AG09309 (cell line): ENCODE measurements at regions not wholly inside any gene's neighbourhood (a gene's known extent, or its start where the extent isn't known, plus 50 kb on each side); places are given as distances from the start of the nearest gene placed in this dataset.

Experiments
- DNase-seq: peaks from one replicate; pipeline ENCODE4 v3.0.0-alpha.2; 2010; ENCODE audit warnings: low read depth
- H3K4me3 ChIP-seq: 2 replicates; pipeline ENCODE4 v1.5.1; 2011; ENCODE audit warnings: mild to moderate bottlenecking, low read depth, low read length, moderate library complexity; ENCODE audit not compliant: control insufficient read depth
- TF ChIP-seq, protein P1 (sequence below): IDR thresholded peaks from 2 replicates; pipeline ENCODE4 v1.5.1; 2011; ENCODE audit warnings: mild to moderate bottlenecking, low read depth, low read length, inconsistent platforms; ENCODE audit not compliant: insufficient read depth, control insufficient read depth; ENCODE audit errors: missing control alignments

GRCh38 chr1:239884796-239885195 lies 206.9 kb upstream of the FMN2 start:
- peak; percentile 11 for DNase-seq
- TF ChIP-seq, protein P1, sequence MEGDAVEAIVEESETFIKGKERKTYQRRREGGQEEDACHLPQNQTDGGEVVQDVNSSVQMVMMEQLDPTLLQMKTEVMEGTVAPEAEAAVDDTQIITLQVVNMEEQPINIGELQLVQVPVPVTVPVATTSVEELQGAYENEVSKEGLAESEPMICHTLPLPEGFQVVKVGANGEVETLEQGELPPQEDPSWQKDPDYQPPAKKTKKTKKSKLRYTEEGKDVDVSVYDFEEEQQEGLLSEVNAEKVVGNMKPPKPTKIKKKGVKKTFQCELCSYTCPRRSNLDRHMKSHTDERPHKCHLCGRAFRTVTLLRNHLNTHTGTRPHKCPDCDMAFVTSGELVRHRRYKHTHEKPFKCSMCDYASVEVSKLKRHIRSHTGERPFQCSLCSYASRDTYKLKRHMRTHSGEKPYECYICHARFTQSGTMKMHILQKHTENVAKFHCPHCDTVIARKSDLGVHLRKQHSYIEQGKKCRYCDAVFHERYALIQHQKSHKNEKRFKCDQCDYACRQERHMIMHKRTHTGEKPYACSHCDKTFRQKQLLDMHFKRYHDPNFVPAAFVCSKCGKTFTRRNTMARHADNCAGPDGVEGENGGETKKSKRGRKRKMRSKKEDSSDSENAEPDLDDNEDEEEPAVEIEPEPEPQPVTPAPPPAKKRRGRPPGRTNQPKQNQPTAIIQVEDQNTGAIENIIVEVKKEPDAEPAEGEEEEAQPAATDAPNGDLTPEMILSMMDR, result no peak
- no peak overlapping the region for H3K4me3 ChIP-seq

DNA sequence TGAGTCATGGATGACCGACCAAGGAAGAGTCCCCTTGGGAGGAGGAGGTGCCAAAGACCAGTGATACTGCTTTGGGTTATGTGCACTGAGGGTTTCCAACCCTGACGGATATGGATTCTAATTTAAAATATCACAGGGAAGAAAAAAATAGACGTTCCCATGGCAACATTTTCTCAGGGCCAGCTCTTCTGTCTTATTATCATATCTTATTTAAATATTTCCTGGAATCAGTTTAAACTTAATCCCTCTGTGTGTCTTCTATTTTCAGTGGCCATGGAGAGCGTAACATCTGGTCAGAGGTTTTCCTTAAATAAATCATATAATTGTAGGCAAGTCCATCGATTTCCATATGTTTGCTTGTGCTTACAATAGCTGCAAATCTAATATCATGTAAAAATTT lies 205.4 kb upstream of the FMN2 start:
- TF ChIP-seq, protein P1, result no peak
- H3K4me3 ChIP-seq, result no peak overlapping the region
- DNase-seq, result no peak

DNA sequence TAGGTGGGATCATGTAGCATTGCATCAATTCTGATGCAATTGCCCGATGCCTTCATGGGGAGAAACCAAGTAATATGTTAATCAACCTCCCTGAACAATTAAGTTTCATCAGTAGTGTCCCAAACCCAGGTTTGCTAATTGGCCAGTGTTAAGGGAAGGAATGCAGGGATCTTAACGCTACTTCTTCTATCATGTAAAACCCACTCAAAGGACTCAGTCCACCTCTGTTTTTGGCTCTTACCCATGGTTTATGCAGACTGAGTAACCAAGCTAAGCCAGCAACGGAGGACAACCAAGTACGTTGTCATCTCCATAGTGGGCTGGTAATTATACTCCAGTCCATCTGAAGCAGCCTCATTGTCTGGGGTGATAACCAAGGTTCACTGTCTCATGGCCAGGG lies 203.0 kb upstream of the FMN2 start:
- TF ChIP-seq, protein P1, result no peak
- no peak for DNase-seq
- H3K4me3 ChIP-seq, result no peak overlapping the region

DNA sequence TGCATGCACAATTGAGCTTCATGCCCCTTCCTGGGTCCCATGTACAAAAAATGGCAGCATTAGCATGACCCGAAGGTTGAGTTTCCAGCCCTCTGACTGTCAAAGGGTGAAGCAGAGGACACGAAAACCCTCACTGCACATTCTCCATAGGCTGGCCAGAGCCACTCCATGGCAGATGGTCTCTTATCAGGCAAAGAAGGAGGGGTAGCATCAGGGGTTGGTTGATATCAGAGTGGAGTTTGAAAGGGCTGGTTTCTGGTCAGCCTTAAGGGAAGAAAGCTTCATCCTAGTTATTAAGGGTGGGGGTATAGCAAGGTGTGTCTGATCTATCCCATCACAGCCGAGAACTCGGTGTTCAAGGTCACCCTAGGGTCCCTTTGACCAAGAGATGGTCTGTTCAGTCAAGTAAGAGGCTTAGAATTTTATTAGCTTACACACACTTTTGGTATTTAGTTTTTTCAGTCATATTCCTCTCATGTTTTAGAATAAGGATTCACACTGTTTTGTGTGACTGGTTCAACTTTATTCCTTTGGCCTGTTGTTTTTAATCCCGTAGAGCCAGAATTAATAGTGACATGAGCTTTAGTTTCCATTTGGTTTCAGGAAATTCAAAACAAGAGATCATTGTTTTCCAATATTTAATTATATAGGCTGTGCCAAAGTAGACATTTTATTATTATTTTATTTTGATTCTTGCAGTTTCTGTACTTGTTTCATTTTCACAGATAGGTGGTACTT lies 199.9 kb upstream of the FMN2 start:
- DNase-seq, result no peak
- H3K4me3 ChIP-seq, result no peak overlapping the region
- TF ChIP-seq, protein P1, result no peak

- TF ChIP-seq, protein P1, result no peak
- no peak overlapping the region for H3K4me3 ChIP-seq
- no peak for DNase-seq
Measured at GRCh38 chr1:239892602-239893001, 199.1 kb upstream of the FMN2 start.

- TF ChIP-seq, protein P1, result no peak
- no peak overlapping the region for H3K4me3 ChIP-seq
- no peak for DNase-seq
Measured at GRCh38 chr1:239893127-239893731, 198.5 kb upstream of the FMN2 start.
